ENCODE measurements at regions not wholly inside any gene's neighbourhood (a gene's known extent, or its start where the extent isn't known, plus 50 kb on each side); places are given as distances from the start of the nearest gene placed in this dataset.

DNA sequence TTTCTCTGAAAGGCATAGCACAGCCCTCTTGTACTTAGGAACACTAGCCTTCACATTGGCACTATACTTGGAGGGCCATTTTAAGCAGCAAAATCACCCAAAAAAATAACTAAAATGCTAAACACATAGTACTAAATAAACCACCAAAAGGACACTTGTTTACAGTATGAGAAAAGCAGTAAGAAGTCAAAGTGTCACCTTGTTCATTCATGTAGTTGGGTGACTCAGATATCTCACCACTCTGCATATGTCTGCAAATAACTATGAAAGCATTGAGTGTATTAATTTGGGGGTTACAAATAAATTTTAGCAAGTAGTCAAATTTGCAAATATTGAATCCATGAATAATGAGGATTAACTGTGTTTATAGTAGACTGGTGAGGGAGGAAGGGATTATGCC lies 107.6 kb downstream of the ELAPOR2 start:
- TF ChIP-seq, protein P1, sequence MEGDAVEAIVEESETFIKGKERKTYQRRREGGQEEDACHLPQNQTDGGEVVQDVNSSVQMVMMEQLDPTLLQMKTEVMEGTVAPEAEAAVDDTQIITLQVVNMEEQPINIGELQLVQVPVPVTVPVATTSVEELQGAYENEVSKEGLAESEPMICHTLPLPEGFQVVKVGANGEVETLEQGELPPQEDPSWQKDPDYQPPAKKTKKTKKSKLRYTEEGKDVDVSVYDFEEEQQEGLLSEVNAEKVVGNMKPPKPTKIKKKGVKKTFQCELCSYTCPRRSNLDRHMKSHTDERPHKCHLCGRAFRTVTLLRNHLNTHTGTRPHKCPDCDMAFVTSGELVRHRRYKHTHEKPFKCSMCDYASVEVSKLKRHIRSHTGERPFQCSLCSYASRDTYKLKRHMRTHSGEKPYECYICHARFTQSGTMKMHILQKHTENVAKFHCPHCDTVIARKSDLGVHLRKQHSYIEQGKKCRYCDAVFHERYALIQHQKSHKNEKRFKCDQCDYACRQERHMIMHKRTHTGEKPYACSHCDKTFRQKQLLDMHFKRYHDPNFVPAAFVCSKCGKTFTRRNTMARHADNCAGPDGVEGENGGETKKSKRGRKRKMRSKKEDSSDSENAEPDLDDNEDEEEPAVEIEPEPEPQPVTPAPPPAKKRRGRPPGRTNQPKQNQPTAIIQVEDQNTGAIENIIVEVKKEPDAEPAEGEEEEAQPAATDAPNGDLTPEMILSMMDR (IDR thresholded peaks at IDR 0.05; ENCODE audit: low read depth, low read length): no peak
- TF ChIP-seq EZH2phosphoT487 (IDR thresholded peaks at IDR 0.05; ENCODE audit: low read depth): no peak
